Stomach (tissue), 8 donors: ENCODE measurements at regions not wholly inside any gene's neighbourhood (a gene's known extent, or its start where the extent isn't known, plus 50 kb on each side); places are given as distances from the start of the nearest gene placed in this dataset.
A peak's percentile ranks its signal among the peaks of the same experiment; 100 is the strongest.

Experiments
- DNase-seq, 2 donors: peaks; one replicate each; pipeline versions ENCODE4 v3.0.0 to v3.0.0-alpha.2; 2013 to 2019
- H3K27ac ChIP-seq, 5 donors: fragments of 200-600 bp in 4 of 5; sonication (generic) in 4 of 5; one replicate each; pipeline ENCODE4 v1.5.1; 2013 to 2019; ENCODE audit warnings: mild to moderate bottlenecking in 1 of 5, moderate library complexity in 1 of 5
- H3K27me3 ChIP-seq, 3 donors: fragments of 200-600 bp; sonication (generic); one replicate each; pipeline ENCODE4 v1.5.1; 2017 to 2019; ENCODE audit warnings: mixed run types in 1 of 3
- H3K36me3 ChIP-seq, 4 donors: fragments of 200-600 bp; sonication (generic); 1 replicate in 3 of 4; 2 replicates in 1 of 4; pipeline ENCODE4 v1.5.1; 2016 to 2019
- H3K4me1 ChIP-seq, 4 donors: fragments of 200-600 bp; sonication (generic); one replicate each; pipeline ENCODE4 v1.5.1; 2016 to 2019
- H3K4me3 ChIP-seq, 4 donors: fragments of 200-600 bp; sonication (generic) in 3 of 4; one replicate each; pipeline ENCODE4 v1.5.1; 2016 to 2019; ENCODE audit warnings: mild to moderate bottlenecking in 1 of 4
- H3K9me3 ChIP-seq, 4 donors: fragments of 200-600 bp; sonication (generic); one replicate each; pipeline ENCODE4 v1.5.1; 2016 to 2019
- EP300 ChIP-seq: sonication (generic); formaldehyde crosslinking; IDR thresholded peaks from one replicate; pipeline ENCODE4 v1.6.1; 2017; ENCODE audit warnings: antibody characterized with exemption
- POLR2A ChIP-seq, 4 donors: fragments of 450-650 bp; IDR thresholded peaks; one replicate each; pipeline ENCODE4 v1.6.1; 2016; ENCODE audit warnings: antibody characterized with exemption in 4 of 4, control low read depth in 2 of 4, mild to moderate bottlenecking in 1 of 4, moderate library complexity in 1 of 4
- POLR2AphosphoS5 ChIP-seq, 3 donors: sonication (generic); formaldehyde crosslinking; IDR thresholded peaks; one replicate each; pipeline ENCODE4 v1.6.1; 2016; ENCODE audit warnings: antibody characterized with exemption in 3 of 3
- WGBS, 5 donors: extraction: QIAGEN DNeasy Blood & Tissue Kit in 3 of 5; methylation state at CpG; one replicate each; pipeline versions ENCODE4 v1.1.5 to v1.1.7; 2013 to 2018; 5-methylcytosine and 5-hydroxymethylcytosine counted together
- intact Hi-C: fragments of 100-400 bp; cut with DNase I; formaldehyde crosslinking; loops from one replicate; pipeline ENCODE4 v1.15.1; 2023; ENCODE audit warnings: low total_unique reads
- TF ChIP-seq, protein P1 (sequence below), 7 experiments: fragments of 450-650 bp in 4 of 7; fragments of 200-600 bp in 3 of 7; sonication (generic) in 3 of 7; IDR thresholded peaks; one replicate each; pipeline ENCODE4 v1.5.1; 2016 to 2019; ENCODE audit warnings: antibody characterized with exemption in 7 of 7, control low read depth in 2 of 7, mild to moderate bottlenecking in 1 of 7
- donor health status: healthy with polysubstance abuse.
- donor health status: Bipolar disorder and iron deficiency.
- donor health status: healthy.

DNA sequence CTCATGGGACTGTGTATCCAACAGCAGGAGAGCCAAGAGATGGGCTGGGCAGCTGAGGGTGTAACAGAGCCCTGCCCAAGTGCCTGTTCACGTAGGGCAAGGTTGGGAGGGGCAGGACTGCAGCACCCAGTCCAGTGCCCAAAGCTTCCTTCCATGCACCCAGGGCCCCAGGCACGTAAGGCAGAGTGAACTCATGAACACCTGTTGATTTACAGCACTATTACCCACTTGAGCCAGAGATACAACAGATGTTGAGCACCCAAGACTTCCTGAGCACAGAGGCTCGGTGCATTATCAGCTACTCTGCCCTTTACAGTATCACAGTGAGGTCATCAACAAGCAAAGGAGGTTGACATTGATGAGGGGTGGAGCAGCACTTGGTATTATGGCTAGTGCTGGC lies 50.2 kb upstream of the FHL2 start:
- DNase-seq: peak; percentile 53 to 55
- Histone ChIP-seq H3K4me3 (no peak overlapping the region), H3K4me1 (peaks cover 0 to 1% (median under 1%) of the 10 kb centered on the region in 4 donors), H3K27ac (peak overlapping the region in 3 of 5 donors; percentile 41 to 66 (median 43)), H3K36me3 (no peaks in the 10 kb centered on the region), H3K9me3 (no peaks in the 10 kb centered on the region), H3K27me3 (peaks cover 0 to 5% (median 0%) of the 10 kb centered on the region in 3 donors)
- intact Hi-C loops: no loop called here
- WGBS, 5 donors: 30 to 68% (median 33%) methylated on average over 3 of the region's 3 CpGs
- no peak for TF ChIP-seq POLR2A (IDR thresholded peaks at IDR 0.05)
- TF ChIP-seq POLR2AphosphoS5 (IDR thresholded peaks at IDR 0.05): peak in 1 of 3 donors; percentile 24
- TF ChIP-seq, protein P1, sequence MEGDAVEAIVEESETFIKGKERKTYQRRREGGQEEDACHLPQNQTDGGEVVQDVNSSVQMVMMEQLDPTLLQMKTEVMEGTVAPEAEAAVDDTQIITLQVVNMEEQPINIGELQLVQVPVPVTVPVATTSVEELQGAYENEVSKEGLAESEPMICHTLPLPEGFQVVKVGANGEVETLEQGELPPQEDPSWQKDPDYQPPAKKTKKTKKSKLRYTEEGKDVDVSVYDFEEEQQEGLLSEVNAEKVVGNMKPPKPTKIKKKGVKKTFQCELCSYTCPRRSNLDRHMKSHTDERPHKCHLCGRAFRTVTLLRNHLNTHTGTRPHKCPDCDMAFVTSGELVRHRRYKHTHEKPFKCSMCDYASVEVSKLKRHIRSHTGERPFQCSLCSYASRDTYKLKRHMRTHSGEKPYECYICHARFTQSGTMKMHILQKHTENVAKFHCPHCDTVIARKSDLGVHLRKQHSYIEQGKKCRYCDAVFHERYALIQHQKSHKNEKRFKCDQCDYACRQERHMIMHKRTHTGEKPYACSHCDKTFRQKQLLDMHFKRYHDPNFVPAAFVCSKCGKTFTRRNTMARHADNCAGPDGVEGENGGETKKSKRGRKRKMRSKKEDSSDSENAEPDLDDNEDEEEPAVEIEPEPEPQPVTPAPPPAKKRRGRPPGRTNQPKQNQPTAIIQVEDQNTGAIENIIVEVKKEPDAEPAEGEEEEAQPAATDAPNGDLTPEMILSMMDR (IDR thresholded peaks at IDR 0.05): no peak
- TF ChIP-seq EP300: no peak
